ENCODE measurements at regions not wholly inside any gene's neighbourhood (a gene's known extent, or its start where the extent isn't known, plus 50 kb on each side); places are given as distances from the start of the nearest gene placed in this dataset.

DNA sequence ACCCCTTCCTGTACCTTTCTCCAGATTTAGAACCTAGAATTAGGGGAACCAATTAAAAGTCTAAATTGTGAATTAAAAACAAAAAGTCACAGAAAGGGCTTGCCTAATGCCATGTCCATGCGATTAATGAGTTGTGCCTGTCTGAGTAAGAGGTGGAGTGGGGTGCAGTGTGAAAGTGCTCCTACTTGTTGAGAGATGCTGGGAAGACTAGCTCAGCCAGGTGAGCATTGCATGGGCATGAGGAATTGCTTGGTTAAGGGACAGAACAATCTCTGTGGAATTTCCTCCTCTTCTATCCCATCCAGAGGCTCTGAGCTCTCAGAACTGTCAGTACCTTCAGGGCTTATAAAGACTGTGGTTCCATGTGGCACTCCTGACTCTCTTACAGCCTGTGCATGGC lies 159.0 kb upstream of the UBL3 start:
- intact Hi-C loops (cut with micrococcal nuclease): no loop called here

DNA sequence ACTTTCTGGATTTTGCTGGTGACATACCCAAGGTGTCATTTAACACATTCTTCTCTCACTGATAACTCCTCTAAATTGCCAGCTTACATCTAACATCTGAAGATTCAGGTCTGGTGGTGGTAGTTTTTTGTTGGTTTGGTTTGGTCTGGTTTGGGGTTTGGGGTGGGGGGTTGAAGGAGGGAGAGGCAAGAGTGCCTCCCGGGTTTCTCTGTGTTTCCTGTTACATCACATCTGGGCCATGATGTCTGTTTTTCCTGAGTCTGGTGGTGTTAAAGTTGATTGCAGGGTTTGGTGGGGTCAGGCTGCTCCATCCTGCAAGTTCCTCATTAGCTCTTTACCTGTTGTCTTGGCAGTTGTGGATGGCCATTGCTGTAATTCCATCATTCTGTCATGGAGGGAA lies 155.8 kb upstream of the UBL3 start:
- intact Hi-C loops (cut with micrococcal nuclease): no loop called here

DNA sequence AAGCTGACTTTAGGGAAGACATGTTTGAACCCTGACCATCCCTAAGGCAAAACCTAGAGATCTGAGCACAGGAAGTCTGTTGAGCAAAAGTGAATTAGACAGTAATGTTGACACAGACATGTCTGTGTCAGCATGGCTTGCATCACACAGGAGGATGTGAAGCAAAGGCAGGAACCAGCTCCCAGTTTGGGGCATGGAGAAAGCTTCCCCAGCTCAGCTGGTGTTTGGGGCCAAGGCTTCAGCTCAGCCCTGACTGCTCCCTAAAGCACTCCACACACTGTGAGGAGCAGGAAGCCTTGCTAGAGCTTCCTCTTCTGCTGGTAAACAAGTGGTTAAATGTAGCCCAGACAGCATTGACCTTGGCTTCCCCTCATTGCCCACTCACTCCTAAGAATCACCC lies 153.8 kb upstream of the UBL3 start:
- intact Hi-C loops (cut with micrococcal nuclease): no loop called here

DNA sequence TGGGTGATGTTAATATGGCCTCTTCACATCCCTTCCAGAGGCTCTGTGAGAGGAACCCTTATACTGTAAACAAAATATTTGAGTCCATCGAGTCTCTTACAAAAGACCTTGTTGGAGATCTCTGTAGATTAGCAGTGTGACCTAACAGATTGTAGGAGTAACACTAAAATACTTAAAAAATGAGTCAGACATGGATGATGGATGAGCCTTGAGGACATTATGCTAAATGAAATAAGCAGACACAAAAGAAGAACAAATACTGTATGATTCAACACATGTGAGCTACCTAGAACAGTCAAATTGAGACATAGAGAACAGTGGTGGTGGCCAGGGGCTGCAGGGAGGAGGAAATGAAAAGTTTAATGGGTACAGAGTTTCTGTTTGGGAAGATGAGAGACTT lies 152.2 kb upstream of the UBL3 start:
- intact Hi-C loops (cut with micrococcal nuclease): no loop called here

DNA sequence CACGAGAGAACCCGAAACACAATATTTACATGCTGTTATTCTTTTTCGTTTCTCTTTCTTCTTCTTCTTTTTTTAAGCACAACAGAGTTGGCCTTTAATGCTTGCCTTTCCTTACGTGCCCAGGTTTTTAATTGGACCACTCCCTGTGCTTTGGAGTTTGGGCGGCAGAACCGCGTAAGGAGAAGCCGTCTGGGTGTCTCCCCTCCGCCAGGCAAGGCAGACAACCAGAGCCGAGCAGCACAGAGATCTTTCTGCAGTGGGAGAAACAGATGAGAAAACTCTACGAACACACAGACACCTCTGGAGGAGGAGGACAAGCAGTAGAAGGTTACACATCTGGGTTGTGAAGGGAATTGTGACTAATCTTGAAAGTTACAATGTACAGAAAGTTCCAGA lies 150.0 kb upstream of the UBL3 start:
- intact Hi-C loops (cut with micrococcal nuclease): no loop called here

DNA sequence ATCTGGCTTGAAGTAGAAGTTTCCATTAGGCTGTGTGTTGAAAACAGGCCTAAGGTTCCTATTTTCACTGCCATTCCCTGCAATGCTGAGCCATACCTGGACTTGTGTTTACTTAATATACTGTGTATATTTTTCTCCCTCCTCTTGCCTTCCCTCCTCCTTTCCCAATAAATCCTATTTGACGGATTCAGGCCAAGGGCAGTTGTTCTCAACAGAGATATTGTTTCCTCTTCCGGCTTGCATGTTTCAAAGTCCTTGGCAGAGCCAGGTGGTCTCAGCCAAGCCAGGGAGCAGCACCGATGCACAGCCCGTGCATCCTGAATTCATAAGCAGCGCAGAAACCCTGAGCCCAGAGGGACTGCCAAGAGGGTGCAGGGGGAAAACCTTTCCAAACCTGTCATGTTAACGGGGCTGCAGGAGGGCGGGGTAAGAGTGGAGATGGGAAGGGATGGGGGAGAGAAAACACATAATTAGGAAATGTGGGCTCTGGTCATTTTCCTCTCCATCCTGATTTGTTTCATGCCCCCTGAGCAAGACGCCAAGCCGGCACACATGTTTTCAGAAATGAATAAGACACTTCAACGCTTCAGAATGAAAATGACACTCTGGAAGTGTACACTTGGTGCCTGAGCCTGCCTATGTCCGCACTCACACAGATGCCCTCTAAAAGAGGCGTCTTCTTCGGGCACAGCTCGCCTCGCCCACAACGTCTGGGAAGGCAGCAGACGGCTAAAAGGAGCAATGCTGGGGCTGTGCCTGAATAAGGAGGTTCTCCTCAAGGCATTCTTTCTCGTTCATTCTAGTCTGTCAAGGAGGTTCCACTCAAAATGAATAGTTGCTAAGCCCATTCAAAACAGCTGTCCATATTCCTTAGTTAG lies 149.3 kb upstream of the UBL3 start:
- intact Hi-C loops (cut with micrococcal nuclease): no loop called here

DNA sequence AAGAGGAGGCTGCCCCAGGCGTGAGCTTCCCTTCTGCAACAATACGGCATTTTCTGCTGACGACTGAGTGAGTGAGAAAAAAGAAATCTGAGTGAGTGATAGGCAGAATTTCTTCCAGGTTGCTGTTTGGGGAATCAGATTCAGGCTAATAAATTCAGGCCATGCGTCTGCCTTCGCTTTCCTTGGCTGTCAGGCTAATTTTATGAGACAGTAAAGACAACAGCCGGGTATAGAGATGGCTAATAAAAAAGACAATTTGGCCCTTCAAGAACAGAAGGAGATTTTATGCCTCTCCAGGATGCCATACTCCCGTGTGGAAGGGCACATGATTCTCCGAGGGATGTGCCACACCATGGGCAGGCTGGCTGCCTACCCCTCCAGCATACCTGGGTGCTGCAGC lies 145.9 kb upstream of the UBL3 start:
- intact Hi-C loops (cut with micrococcal nuclease): no loop called here

DNA sequence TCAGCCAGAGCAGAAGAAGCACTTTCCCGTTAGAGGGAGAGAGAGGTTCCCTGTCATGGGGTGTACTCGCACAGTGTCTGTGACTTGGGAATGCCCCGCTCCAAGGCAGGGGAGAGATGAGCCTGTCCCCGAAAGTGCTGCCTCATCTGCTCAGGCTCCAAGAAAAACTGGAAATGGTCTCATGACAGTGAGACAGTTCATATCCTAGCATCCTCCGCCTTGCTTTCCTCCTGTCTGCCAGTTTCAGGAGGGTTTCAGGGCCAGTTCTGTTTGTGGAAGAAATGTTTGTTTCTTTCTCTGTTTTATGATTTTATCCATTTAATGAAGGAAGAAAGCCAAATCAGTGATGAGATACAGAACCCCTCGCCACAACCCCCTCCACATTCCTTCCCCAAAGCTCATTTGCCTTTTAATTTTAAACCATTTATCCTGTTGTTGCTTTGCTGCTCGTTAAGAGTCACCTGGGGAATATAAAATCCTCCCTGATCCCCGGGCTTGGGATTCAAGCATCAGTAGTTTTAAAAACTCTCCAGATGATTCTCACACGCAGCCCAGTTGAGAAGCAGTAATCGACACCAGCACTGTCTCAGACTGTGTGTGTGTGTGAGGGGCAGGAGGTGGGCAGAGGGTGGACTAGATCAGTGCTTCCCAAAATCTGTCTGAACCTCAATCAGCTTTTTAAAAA lies 144.6 kb upstream of the UBL3 start:
- intact Hi-C loops (cut with micrococcal nuclease): no loop called here

DNA sequence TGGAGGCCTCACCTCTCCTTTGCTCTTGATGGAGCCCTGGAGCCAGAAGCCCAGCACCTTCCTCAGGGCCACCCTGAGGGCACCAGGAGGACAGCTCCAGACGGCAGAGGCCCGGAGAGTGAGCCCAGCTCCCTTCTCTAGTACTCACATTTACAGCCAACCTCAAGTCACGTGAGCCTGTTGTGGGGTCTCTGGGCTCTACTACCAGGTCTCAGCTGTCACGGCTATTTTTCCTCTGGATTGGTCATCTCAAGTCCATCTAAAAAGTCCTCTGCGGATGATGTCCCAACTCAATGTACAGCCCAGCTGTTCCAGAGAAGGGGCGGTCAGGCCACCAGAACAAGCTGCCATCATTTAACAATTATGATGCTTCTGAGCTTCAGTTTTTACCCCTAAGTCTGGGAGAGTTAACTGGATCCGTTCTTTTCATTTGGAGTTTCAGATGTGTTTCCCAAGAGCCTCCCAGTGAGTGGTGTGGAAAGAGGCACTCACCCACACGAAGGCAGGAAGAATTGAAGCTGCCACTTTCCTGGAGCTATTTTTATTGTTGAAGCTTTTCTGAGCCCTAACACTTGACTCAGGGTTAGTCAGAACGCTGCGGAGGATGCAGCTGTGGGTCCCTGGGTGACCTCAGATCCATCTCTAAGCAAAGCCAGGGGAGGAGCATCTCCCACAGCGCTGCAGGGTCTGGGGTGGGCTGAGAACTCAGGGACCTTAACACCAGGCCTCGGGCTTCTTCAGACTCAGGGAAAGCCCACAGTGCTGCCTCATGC lies 143.5 kb upstream of the UBL3 start:
- intact Hi-C loops (cut with micrococcal nuclease): no loop called here

DNA sequence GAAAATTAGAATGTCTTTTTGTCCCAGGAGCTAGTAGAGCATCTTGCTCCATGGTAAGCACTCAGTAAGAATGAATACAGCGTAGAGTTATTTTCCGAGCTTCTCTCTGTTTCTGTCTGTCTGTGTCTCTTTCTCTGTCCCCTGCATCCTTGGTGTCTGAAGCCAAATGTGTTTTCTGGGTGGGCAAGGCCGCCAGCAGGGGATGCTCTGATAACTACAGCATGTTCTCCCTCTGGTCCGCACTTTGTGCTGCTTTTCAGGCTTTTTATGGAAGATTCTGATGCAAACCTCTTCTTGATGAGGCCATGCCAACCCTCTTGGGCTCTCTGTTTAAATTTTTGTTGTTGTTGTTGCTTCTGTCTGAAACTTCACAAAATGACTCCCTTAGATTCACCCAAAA lies 142.8 kb upstream of the UBL3 start:
- intact Hi-C loops (cut with micrococcal nuclease): no loop called here

DNA sequence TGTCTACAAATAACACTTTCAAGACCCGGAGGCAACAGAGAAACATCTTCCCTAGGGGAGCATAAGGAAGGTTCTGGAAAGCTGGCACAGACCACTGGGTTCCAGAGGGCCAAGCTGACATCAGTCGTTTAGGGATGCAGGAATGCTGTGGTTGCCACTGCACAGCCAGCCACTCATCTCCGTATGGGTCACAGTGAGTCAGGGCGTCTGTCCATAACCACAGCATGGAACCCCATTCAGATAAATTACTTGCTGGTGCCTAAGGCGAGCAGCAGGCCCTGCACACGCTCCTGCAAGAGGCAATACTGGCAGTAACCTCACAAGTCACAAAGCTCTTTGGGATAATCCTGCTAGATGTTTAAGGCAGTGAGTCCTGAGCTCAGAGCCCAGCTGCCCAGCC lies 140.9 kb upstream of the UBL3 start:
- intact Hi-C loops (cut with micrococcal nuclease): no loop called here

DNA sequence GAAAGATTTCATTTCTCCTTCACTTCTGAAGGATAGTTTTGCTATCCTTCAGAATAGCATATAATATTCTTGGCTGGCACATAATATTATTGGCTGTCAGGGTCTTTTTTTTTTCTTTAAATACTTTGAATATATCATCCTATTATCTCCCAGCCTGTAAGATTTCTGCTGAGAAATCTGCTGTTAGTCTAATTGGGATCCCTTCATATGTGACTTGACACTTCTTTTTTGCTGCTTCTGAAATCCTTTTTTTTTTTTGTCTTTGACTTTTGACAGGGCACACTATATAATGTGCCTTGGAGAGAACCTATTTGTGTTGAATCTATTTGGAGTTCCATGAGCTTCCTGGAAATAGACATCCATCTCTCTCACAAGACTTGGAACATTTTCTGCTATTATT lies 136.9 kb upstream of the UBL3 start:
- intact Hi-C loops (cut with micrococcal nuclease): no loop called here

DNA sequence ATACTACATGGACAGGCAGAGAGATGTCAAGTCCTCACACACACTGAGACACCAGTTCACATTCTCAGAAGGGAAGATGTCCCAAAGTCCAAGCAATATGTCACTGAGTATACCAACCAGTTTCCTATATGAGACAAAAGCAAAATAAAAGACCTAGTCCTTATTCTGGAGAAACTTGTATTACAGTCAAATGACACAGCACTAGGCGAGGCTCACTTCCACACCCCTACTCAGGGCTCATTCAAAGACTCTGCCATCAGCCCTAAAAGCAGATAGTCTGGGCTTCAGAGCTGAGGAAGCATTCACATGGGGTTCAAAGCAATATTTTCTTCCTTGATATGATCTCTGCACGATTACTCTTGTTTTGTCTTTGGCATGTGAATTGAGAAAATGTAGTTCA lies 129.9 kb upstream of the UBL3 start:
- intact Hi-C loops (cut with micrococcal nuclease): no loop called here

DNA sequence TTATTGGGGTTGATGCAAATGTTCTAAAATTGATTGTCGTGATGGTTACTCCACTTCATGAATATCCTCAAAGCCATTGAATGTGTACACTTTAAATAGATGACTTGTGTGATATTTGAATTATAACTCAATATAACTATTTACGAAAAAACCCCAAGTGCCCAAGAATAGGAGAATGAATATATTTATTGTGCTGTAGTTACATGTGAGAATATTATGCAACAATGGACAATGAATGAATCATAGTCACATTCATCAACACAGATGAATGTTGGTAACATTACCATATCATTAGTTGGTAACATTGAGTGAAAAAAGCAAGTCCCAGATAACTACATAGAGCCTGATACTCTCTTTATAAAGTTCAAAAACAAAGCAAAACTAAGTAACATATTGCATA lies 127.8 kb upstream of the UBL3 start:
- intact Hi-C loops (cut with micrococcal nuclease): no loop called here

DNA sequence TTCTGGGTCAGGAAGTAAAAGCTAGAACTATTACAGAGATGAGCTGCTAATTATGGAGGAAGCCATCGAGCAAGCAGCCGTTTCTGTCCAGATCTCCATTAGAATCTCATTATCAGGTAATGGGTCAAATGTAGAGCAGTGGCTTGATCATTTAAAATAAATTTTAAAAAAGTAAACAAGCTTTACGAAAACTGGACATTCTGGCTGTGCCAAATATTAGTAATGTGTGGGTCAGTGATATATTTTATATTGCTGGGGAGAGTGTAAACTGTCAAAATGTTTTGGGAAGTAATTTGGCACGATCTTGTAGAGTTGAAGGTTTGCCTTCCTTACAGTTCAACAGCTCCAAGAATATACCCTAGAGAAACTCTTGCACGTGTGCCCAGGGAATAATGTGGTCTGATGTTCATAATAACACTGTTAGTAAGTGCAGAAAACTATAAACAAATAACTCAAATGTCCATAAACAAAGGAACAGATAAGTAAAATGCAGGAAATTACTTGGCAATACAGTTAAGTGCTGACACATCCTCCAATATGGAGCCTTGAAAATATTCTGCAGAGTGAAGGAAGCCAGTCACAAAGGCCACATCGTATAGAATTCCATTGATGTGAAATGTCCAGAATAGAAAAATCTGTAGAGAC lies 127.2 kb upstream of the UBL3 start:
- intact Hi-C loops (cut with micrococcal nuclease): no loop called here

DNA sequence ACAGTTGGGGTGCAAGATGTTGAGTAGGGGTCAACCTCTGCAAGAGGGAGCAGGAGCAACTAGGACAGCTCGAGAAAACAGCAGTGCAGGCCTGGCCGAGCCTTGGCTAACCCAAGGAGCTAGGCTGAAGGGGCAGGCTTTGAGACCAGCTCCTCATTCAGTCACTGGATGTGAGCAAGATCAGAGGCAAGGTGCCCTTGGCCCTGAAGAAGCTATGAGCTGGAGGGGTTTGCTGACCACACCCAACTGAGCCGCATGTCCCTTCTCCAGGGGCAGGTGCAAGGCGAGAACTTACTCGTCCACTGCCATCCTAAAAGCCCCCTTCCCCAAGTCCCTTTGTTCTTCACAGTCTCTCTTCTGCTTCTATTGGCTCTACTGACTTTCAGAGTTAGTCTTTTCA lies 126.1 kb upstream of the UBL3 start:
- intact Hi-C loops (cut with micrococcal nuclease): no loop called here

DNA sequence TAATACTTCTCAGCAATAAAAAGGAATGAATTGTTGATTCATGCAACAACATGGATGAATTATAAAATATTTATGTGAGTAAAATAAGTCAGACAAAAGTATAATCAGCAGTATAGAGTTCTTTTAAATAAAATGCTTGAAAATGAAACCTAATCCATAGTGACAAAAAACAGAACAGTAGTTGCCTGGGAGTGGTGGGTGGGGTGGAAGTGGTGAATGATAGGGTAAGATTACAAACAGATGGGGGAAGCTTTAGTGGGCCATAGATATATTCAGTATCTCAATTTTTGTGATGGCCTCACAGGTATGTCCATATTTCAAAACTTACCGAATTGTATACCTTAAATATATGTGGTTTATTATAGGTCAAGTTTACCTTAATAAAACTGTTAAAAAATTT lies 124.9 kb upstream of the UBL3 start:
- intact Hi-C loops (cut with micrococcal nuclease): no loop called here

DNA sequence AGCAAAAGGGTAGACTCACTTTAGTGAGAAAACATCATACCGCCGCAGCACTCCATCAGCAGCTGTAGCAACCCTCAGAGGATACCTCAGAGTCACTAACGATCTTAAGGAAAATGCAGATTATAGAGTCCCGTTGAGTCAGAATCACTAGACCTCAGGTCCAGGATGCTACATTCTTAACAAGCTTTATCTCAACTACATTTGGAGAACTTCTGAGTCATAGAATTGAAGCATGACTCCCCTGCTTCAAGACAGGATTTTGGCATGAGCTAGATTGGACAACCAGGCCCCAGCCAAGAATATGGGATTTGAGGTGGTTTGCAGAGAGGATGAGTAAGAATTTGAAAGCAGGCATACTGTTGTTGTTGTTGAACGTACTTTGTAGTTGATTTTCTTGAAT lies 118.9 kb upstream of the UBL3 start:
- intact Hi-C loops (cut with micrococcal nuclease): no loop called here

DNA sequence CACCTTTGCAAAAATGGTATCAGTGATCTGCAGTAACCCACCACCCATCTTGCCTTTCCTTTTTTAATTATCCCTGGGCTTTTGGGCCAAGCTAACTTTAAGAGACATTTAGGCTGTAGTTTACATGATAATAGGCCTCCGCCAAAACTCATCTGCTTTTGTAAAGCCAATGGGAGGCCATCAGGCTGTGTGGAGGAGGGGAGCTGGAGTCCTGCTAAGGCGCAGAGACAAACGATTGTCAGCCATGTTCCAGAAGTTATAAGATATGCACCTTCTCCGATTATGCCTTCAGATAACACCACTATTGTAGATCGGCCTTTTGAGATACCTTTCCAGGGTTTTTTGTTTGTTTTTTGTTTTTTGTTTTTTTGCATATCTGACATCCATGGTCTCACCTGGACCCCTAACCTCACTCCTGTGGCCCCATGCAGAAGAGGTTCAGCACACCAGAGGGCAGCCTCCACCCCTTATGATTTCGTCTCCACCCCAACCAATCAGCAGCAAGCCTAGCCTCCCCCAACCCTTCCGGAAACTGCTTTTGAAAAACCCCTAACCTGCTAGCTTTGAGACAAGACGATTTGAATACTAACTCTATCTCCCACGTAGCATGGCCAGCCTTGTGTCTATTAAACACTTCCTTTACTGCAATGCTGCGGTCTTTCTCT lies 113.9 kb upstream of the UBL3 start:
- intact Hi-C loops (cut with micrococcal nuclease): no loop called here

DNA sequence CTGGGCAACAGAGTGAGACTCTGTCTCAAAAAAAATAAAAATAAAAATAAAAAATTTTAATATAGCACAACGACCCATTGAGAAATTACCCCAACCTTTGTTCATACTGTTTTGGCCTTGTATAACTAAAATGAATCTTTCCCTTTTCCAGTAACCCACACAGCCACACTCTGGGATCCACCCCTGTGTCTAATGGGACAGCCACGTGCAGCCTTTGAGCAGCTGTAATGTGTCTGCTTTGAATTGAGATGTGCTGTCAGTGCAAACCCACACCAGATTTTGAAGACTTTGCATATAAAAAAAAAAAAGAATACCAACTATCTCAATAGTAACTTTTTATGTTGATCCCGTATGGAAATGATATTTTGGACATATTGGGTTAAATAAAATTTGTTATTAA lies 112.7 kb upstream of the UBL3 start:
- intact Hi-C loops (cut with micrococcal nuclease): no loop called here

DNA sequence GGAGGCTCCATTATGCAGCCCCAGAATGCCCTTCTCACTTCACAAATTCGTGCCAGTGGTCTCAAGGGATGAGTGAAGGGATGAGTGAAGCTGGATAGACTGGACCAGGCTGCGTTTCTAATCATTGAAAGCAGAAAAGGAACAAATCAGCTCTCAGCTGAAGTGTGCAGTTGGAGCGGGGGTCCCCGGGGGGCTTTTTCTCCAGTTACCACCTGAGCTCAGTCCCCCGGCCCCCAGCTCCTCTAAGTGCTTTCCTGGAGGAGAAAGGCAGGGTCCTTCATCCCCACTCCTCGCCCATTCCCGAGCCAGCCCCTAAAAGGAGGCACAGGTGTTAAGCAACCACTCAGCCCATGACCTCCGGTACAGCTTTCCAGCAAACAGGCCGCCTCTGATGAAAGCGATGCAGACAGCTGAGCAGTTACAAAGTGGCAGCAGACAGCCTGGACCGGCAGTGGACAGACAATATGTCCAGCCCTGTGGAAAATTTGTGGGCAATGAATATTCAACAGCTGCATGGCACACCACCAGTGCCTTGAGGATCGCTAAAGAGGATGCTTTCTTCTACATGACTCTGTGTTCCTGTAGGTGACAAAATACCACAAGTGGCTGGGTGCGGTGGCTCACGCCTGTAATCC lies 110.7 kb upstream of the UBL3 start:
- intact Hi-C loops (cut with micrococcal nuclease): no loop called here

Data from T-helper 2 cell treated with Interferon-gamma antibody and Interleukin-4, amounts not matched to agents 100 ng/mL and 5 ng/mL, for 36 hours (primary cell).